ENCODE measurements at regions not wholly inside any gene's neighbourhood (a gene's known extent, or its start where the extent isn't known, plus 50 kb on each side); places are given as distances from the start of the nearest gene placed in this dataset.

DNA sequence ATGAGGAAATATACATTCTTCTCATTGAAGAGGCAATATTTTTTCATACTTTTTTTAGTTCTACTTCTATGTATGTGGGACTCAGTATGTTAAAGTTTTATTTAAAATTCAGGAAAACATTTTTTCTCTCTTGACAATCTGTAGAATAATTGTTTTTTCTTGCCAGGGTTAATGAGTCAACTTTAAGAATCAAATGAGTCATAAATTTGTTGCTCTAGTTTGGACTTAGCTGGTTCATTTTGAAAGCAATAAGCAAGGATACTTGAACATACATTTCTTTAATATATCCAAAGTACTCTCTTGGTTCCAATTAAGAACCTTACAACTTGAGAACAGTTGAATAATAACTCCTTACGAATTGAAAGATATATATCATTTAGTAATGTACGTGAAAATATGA, 1145.3 kb upstream of the B3GALT2 start:
- TF ChIP-seq JUND (IDR thresholded peaks at IDR 0.05), result no peak
- no peak for TF ChIP-seq RAD21 (IDR thresholded peaks at IDR 0.05; ENCODE audit: low read depth)
- TF ChIP-seq EGR1 (IDR thresholded peaks at IDR 0.05; ENCODE audit: low read depth), result no peak
- no peak for TF ChIP-seq EZH2 (IDR thresholded peaks at IDR 0.05)
- no peak for TF ChIP-seq CBX3 (IDR thresholded peaks at IDR 0.05; ENCODE audit: low read depth)
- no peak for TF ChIP-seq SP1 (IDR thresholded peaks at IDR 0.05; ENCODE audit: low read depth)
- no peak for TF ChIP-seq ZNF274 (IDR thresholded peaks at IDR 0.05; ENCODE audit: low read depth, low read length)
- no peak for TF ChIP-seq FOSL1 (IDR thresholded peaks at IDR 0.05; ENCODE audit: low read depth)
- TF ChIP-seq POLR2A (IDR thresholded peaks at IDR 0.05; ENCODE audit: borderline replicate concordance, extremely low read depth, insufficient read depth, insufficient read length), result no peak
- ChIA-PET CTCF (no interaction called here), POLR2A (no interaction called here), RAD21 (ENCODE audit: low non-redundant PET in 1 of 2, low total read pairs in 2 of 2, uncharacterized antibody in 2 of 2, unreplicated experiment in 2 of 2) (no interaction called here)
- Histone ChIP-seq H3K27ac (ENCODE audit: low read depth, low read length) (no peak overlapping the region), H3K9me2 (ENCODE audit: insufficient read depth) (no peaks in the 10 kb centered on the region), H3K4me1 (ENCODE audit: control insufficient read depth in 1 of 2, insufficient read depth in 2 of 2, low read length in 2 of 2) (no peaks in the 10 kb centered on the region), H3K27me3 (ENCODE audit: insufficient read depth, low read length) (no peaks in the 10 kb centered on the region), H3K9me3 (ENCODE audit: control insufficient read depth in 1 of 2, insufficient read depth in 1 of 2, low read depth in 1 of 2, low read length in 2 of 2) (no peaks in the 10 kb centered on the region), H3K4me3 (replicated peaks in 1 of 2; ENCODE audit: low read depth in 1 of 2, low read length in 2 of 2) (no peak overlapping the region), H3K79me2 (ENCODE audit: insufficient read depth, low read length) (no peaks in the 10 kb centered on the region), H3K4me2 (ENCODE audit: low read length) (no peak overlapping the region), H3K9ac (ENCODE audit: low read length) (no peak overlapping the region), H4K20me1 (ENCODE audit: insufficient read depth) (no peaks in the 10 kb centered on the region), H2AFZ (ENCODE audit: low read depth, low read length, poor library complexity, severe bottlenecking) (no peak overlapping the region), H3K36me3 (ENCODE audit: control insufficient read depth in 1 of 2, insufficient read depth in 2 of 2, low read length in 2 of 2) (no peaks in the 10 kb centered on the region)
- no peak for DNase-seq (ENCODE audit: low read depth, low spot score)
- no TSS peak for BruUV-seq (replicated peaks)
- intact Hi-C loops (cut with micrococcal nuclease), result no loop called here
- no peak for ATAC-seq

DNA sequence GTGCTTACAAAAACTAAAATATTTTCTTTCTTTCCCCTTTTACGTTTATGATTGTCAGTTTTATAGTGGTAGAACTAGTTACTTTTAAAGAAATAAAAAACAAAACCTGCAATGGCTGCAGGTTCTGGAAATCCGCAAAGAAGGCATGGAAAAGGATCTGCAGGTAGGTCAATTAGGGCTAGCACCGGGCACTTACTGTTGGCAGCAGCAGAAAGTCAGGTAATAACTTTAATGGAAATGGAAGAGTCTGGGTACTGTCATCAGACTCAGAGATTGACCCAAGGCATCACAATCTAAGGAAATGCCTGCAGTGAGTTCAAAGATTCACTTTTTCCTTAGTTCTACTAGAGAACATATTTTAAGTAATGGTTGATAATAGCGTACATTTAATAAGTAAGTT, 1136.3 kb upstream of the B3GALT2 start:
- H3K4me3 ChIP-seq (replicated peaks in 1 of 2; ENCODE audit: low read depth in 1 of 2, low read length in 2 of 2), result no peak overlapping the region
- BruUV-seq (replicated peaks), result no TSS peak
- H3K9ac ChIP-seq (ENCODE audit: low read length), result no peak overlapping the region
- no peaks in the 10 kb centered on the region for H3K79me2 ChIP-seq (ENCODE audit: insufficient read depth, low read length)
- no peak overlapping the region for H3K27ac ChIP-seq (ENCODE audit: low read depth, low read length)
- H3K9me2 ChIP-seq (ENCODE audit: insufficient read depth), result no peaks in the 10 kb centered on the region; the same call in 1 of the 2 replicates
- H3K9me3 ChIP-seq (ENCODE audit: control insufficient read depth in 1 of 2, insufficient read depth in 1 of 2, low read depth in 1 of 2, low read length in 2 of 2), result no peaks in the 10 kb centered on the region
- POLR2A ChIA-PET, result interaction anchor here (0.8 kb wide), 1 partner anchor 10 kb away, joined by 3 read pairs; no protein-coding TSS in a partner anchor
- intact Hi-C loops (cut with micrococcal nuclease), result no loop called here
- no peaks in the 10 kb centered on the region for H4K20me1 ChIP-seq (ENCODE audit: insufficient read depth)
- H3K27me3 ChIP-seq (ENCODE audit: insufficient read depth, low read length), result no peaks in the 10 kb centered on the region
- no peak for ATAC-seq
- H3K36me3 ChIP-seq (ENCODE audit: control insufficient read depth in 1 of 2, insufficient read depth in 2 of 2, low read length in 2 of 2), result no peaks in the 10 kb centered on the region
- no peaks in the 10 kb centered on the region for H3K4me1 ChIP-seq (ENCODE audit: control insufficient read depth in 1 of 2, insufficient read depth in 2 of 2, low read length in 2 of 2)
- H3K4me2 ChIP-seq (ENCODE audit: low read length), result no peak overlapping the region
- TF ChIP-seq ELF1 (IDR thresholded peaks at IDR 0.05; ENCODE audit: borderline replicate concordance, low read depth), result no peak
- TF ChIP-seq TCF7L2 (IDR thresholded peaks at IDR 0.05; ENCODE audit: borderline replicate concordance, extremely low read depth, insufficient read depth, insufficient read length), result no peak
- no peak for TF ChIP-seq SRF (IDR thresholded peaks at IDR 0.05; ENCODE audit: low read depth)
- no peak for TF ChIP-seq RAD21 (IDR thresholded peaks at IDR 0.05; ENCODE audit: low read depth)
- TF ChIP-seq JUND (IDR thresholded peaks at IDR 0.05), result no peak
- no peak for TF ChIP-seq POLR2A (IDR thresholded peaks at IDR 0.05; ENCODE audit: borderline replicate concordance, extremely low read depth, insufficient read depth, insufficient read length)
- TF ChIP-seq EGR1 (IDR thresholded peaks at IDR 0.05; ENCODE audit: low read depth), result no peak
- TF ChIP-seq SIN3A (IDR thresholded peaks at IDR 0.05; ENCODE audit: low read depth), result no peak
- TF ChIP-seq POLR2AphosphoS5 (IDR thresholded peaks at IDR 0.05; ENCODE audit: low read depth, low read length), result no peak
- TF ChIP-seq FOSL1 (IDR thresholded peaks at IDR 0.05; ENCODE audit: low read depth), result no peak
- TF ChIP-seq ZNF274 (IDR thresholded peaks at IDR 0.05; ENCODE audit: low read depth, low read length), result no peak
- TF ChIP-seq YY1 (IDR thresholded peaks at IDR 0.05; ENCODE audit: extremely low read depth, insufficient replicate concordance, low read depth, low read length), result no peak
- RAD21 ChIA-PET (ENCODE audit: low non-redundant PET in 1 of 2, low total read pairs in 2 of 2, uncharacterized antibody in 2 of 2, unreplicated experiment in 2 of 2), result no interaction called here
- H2AFZ ChIP-seq (ENCODE audit: low read depth, low read length, poor library complexity, severe bottlenecking), result peak overlapping the region; percentile 38
- CTCF ChIA-PET, result no interaction called here
- DNase-seq (ENCODE audit: low read depth, low spot score), result no peak

All from HCT116 (cell line).